IPS-18a (cell line): ENCODE measurements at regions not wholly inside any gene's neighbourhood (a gene's known extent, or its start where the extent isn't known, plus 50 kb on each side); places are given as distances from the start of the nearest gene placed in this dataset.
"Not testable (repeated sequence)": the region's sequence is repeated elsewhere in the genome, so short reads cannot be mapped to it uniquely, and the experiment has no call there.

ENCODE experiments used
- H3K27ac ChIP-seq: one replicate; pipeline ENCODE4 v1.5.1; 2013; ENCODE audit warnings: low read length
- H3K27me3 ChIP-seq: one replicate; pipeline ENCODE4 v1.6.1; 2013; ENCODE audit warnings: mild to moderate bottlenecking, low read length; ENCODE audit not compliant: control insufficient read depth, insufficient read depth
- H3K36me3 ChIP-seq: one replicate; pipeline ENCODE4 v1.6.1; 2013; ENCODE audit warnings: low read depth, low read length; ENCODE audit not compliant: control insufficient read depth
- H3K4me1 ChIP-seq: one replicate; pipeline ENCODE4 v1.6.1; 2013; ENCODE audit warnings: low read depth, low read length; ENCODE audit not compliant: control insufficient read depth
- H3K4me3 ChIP-seq: one replicate; pipeline ENCODE4 v1.5.1; 2013; ENCODE audit warnings: low read length
- H3K9ac ChIP-seq: one replicate; pipeline ENCODE4 v1.6.1; 2013; ENCODE audit warnings: mild to moderate bottlenecking, low read length, moderate library complexity
- H3K9me3 ChIP-seq: one replicate; pipeline ENCODE4 v1.6.1; 2013; ENCODE audit warnings: low read depth, low read length; ENCODE audit not compliant: control insufficient read depth

- no peaks in the 10 kb centered on the region for H3K27me3 ChIP-seq
- no peaks in the 10 kb centered on the region for H3K9me3 ChIP-seq
- no peak overlapping the region for H3K4me3 ChIP-seq
- no peaks in the 10 kb centered on the region for H3K4me1 ChIP-seq
- no peak overlapping the region for H3K9ac ChIP-seq
- H3K27ac ChIP-seq, result no peak overlapping the region
- no peaks in the 10 kb centered on the region for H3K36me3 ChIP-seq
These were observed 1640.5 kb upstream of the CDH9 start for GRCh38 chr5:28678899-28679298.

GRCh38 chr5:28666110-28666509 lies 1627.7 kb upstream of the CDH9 start:
- Histone ChIP-seq H3K9me3 (peaks cover 22% of the 10 kb centered on the region), H3K27me3 (no peaks in the 10 kb centered on the region), H3K4me3 (no peak overlapping the region), H3K27ac (no peak overlapping the region), H3K9ac (no peak overlapping the region), H3K36me3 (no peaks in the 10 kb centered on the region), H3K4me1 (no peaks in the 10 kb centered on the region)

- Histone ChIP-seq H3K36me3 (no peaks in the 10 kb centered on the region), H3K9ac (no peak overlapping the region), H3K4me1 (no peaks in the 10 kb centered on the region), H3K27ac (no peak overlapping the region), H3K4me3 (no peak overlapping the region), H3K9me3 (no peaks in the 10 kb centered on the region), H3K27me3 (no peaks in the 10 kb centered on the region)
These were observed 1609.7 kb upstream of the CDH9 start for GRCh38 chr5:28648108-28648507.

- Histone ChIP-seq H3K36me3 (no peaks in the 10 kb centered on the region), H3K4me3 (no peak overlapping the region), H3K9ac (no peak overlapping the region), H3K27ac (no peak overlapping the region), H3K27me3 (no peaks in the 10 kb centered on the region), H3K4me1 (no peaks in the 10 kb centered on the region), H3K9me3 (no peaks in the 10 kb centered on the region)
These were observed 1594.2 kb upstream of the CDH9 start for GRCh38 chr5:28632607-28633006.

GRCh38 chr5:28603869-28604268 lies 1565.5 kb upstream of the CDH9 start:
- H3K9me3 ChIP-seq, result no peaks in the 10 kb centered on the region
- no peaks in the 10 kb centered on the region for H3K4me1 ChIP-seq
- no peak overlapping the region for H3K27ac ChIP-seq
- H3K4me3 ChIP-seq, result no peak overlapping the region
- no peak overlapping the region for H3K9ac ChIP-seq
- H3K36me3 ChIP-seq, result no peaks in the 10 kb centered on the region
- H3K27me3 ChIP-seq, result no peaks in the 10 kb centered on the region

- no peaks in the 10 kb centered on the region for H3K27me3 ChIP-seq
- no peaks in the 10 kb centered on the region for H3K9me3 ChIP-seq
- no peak overlapping the region for H3K27ac ChIP-seq
- no peak overlapping the region for H3K9ac ChIP-seq
- no peak overlapping the region for H3K4me3 ChIP-seq
- no peaks in the 10 kb centered on the region for H3K4me1 ChIP-seq
- no peaks in the 10 kb centered on the region for H3K36me3 ChIP-seq
These were observed 1564.0 kb upstream of the CDH9 start for GRCh38 chr5:28602429-28602828.

GRCh38 chr5:28596707-28597106 lies 1558.3 kb upstream of the CDH9 start:
- not testable (repeated sequence) for H3K9me3 ChIP-seq, H3K27me3 ChIP-seq, H3K4me1 ChIP-seq, H3K4me3 ChIP-seq, H3K27ac ChIP-seq, H3K36me3 ChIP-seq, H3K9ac ChIP-seq

- no peak overlapping the region for H3K4me3 ChIP-seq
- H3K27ac ChIP-seq, result no peak overlapping the region
- no peaks in the 10 kb centered on the region for H3K4me1 ChIP-seq
- no peaks in the 10 kb centered on the region for H3K27me3 ChIP-seq
- H3K9ac ChIP-seq, result no peak overlapping the region
- no peaks in the 10 kb centered on the region for H3K36me3 ChIP-seq
- H3K9me3 ChIP-seq, result no peaks in the 10 kb centered on the region
These were observed 1542.2 kb upstream of the CDH9 start for GRCh38 chr5:28580616-28581015.

GRCh38 chr5:28576022-28576421 lies 1537.6 kb upstream of the CDH9 start:
- Histone ChIP-seq H3K9ac (no peak overlapping the region), H3K4me1 (no peaks in the 10 kb centered on the region), H3K36me3 (no peaks in the 10 kb centered on the region), H3K4me3 (no peak overlapping the region), H3K27ac (no peak overlapping the region), H3K9me3 (no peaks in the 10 kb centered on the region), H3K27me3 (no peaks in the 10 kb centered on the region)

- H3K27ac ChIP-seq, result no peak overlapping the region
- no peak overlapping the region for H3K4me3 ChIP-seq
- H3K27me3 ChIP-seq, result no peaks in the 10 kb centered on the region
- H3K36me3 ChIP-seq, result no peaks in the 10 kb centered on the region
- H3K9ac ChIP-seq, result no peak overlapping the region
- no peaks in the 10 kb centered on the region for H3K9me3 ChIP-seq
- H3K4me1 ChIP-seq, result no peaks in the 10 kb centered on the region
These were observed 1537.0 kb upstream of the CDH9 start for GRCh38 chr5:28575368-28575767.

- Histone ChIP-seq H3K27me3 (no peaks in the 10 kb centered on the region), H3K4me1 (no peaks in the 10 kb centered on the region), H3K36me3 (no peaks in the 10 kb centered on the region), H3K27ac (no peak overlapping the region), H3K9me3 (no peaks in the 10 kb centered on the region), H3K4me3 (no peak overlapping the region), H3K9ac (no peak overlapping the region)
These were observed 1536.2 kb upstream of the CDH9 start for GRCh38 chr5:28574606-28575005.

- Histone ChIP-seq H3K9me3 (no peaks in the 10 kb centered on the region), H3K27ac (no peak overlapping the region), H3K4me1 (no peaks in the 10 kb centered on the region), H3K9ac (no peak overlapping the region), H3K4me3 (no peak overlapping the region), H3K27me3 (no peaks in the 10 kb centered on the region), H3K36me3 (no peaks in the 10 kb centered on the region)
These were observed 1528.7 kb upstream of the CDH9 start for GRCh38 chr5:28567048-28567447.
